Spinal cord (tissue), 9 donors: ENCODE measurements at regions not wholly inside any gene's neighbourhood (a gene's known extent, or its start where the extent isn't known, plus 50 kb on each side); places are given as distances from the start of the nearest gene placed in this dataset.
"Not testable (repeated sequence)": the region's sequence is repeated elsewhere in the genome, so short reads cannot be mapped to it uniquely, and the experiment has no call there.

Experiments used
- DNase-seq, 6 donors: peaks; one replicate each; pipeline versions ENCODE4 v3.0.0 to v3.0.0-alpha.2; 2013 to 2015; ENCODE audit warnings: low spot score in 6 of 6, low read depth in 4 of 6
- H3K27ac ChIP-seq: one replicate; pipeline ENCODE4 v1.5.1; 2013; ENCODE audit warnings: low read depth, low read length, control low read depth
- H3K27me3 ChIP-seq: one replicate; pipeline ENCODE4 v1.6.1; 2013; ENCODE audit warnings: low read length; ENCODE audit not compliant: control insufficient read depth, insufficient read depth
- H3K36me3 ChIP-seq: one replicate; pipeline ENCODE4 v1.6.1; 2013; ENCODE audit warnings: low read length; ENCODE audit not compliant: control insufficient read depth, insufficient read depth
- H3K4me1 ChIP-seq: one replicate; pipeline ENCODE4 v1.6.1; 2013; ENCODE audit warnings: low read length; ENCODE audit not compliant: control insufficient read depth, insufficient read depth
- H3K4me3 ChIP-seq: one replicate; pipeline ENCODE4 v1.5.1; 2013; ENCODE audit warnings: low read depth, low read length, control low read depth
- H3K9me3 ChIP-seq: one replicate; pipeline ENCODE4 v1.6.1; 2013; ENCODE audit warnings: low read length; ENCODE audit not compliant: control insufficient read depth, insufficient read depth
- WGBS: methylation state at CpG from one replicate; pipeline ENCODE4 v1.1.5; 2013; ENCODE audit warnings: missing lambda C conversion rate; ENCODE audit not compliant: insufficient coverage; 5-methylcytosine and 5-hydroxymethylcytosine counted together
- donor health status: healthy.

DNA sequence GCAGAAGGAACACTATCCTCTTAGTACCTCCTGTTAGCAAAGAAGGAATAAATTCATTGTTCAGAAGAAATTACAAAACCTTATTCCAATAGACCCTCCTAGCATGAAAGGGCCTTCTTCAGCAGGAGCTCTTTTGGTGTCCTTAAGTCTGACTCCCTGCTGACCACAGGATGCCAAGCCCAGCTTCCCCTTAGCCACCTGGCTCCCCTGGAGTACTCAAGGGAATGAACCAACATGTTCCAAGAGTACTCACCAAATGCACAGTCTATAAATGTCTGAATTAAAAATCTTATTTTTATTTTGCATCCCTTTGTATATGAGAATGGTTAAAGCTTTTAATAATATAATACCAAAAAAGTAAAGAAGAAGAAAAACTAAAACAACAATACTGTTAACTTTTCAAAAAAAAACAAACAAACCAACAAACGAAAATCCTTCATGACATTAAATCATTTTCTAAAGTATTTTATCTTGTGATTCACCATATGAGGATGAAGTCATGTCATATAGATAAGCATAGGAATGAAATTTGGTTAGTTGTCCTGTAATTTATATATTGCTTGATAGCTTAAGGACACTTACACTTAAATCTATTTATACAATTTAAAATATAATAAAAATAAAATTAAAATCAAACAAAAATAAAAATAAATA lies 1355.1 kb downstream of the HACE1 start:
- DNase-seq: no peak
- H3K4me1 ChIP-seq: no peaks in the 10 kb centered on the region
- H3K27ac ChIP-seq: no peak overlapping the region
- H3K36me3 ChIP-seq: no peaks in the 10 kb centered on the region
- no peaks in the 10 kb centered on the region for H3K27me3 ChIP-seq
- no CpG with 5 or more reads among the region's 1 CpG for WGBS
- no peak overlapping the region for H3K4me3 ChIP-seq
- no peaks in the 10 kb centered on the region for H3K9me3 ChIP-seq

DNA sequence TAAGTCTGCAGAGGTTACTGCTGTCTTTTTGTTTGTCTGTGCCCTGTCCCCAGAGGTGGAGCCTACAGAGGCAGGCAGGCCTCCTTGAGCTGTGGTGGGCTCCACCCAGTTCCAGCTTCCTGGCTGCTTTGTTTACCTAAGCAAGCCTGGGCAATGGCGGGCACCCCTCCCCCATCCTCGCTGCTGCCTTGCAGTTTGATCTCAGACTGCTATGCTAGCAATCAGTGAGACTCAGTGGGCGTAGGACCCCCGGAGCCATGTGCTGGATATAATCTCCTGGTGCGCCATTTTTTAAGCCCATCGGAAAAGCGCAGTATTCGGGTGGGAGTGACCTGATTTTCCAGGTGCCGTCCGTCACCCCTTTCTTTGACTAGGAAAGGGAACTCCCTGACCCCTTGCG lies 1363.1 kb downstream of the HACE1 start:
- not testable (repeated sequence) for H3K27me3 ChIP-seq, H3K4me3 ChIP-seq, H3K27ac ChIP-seq, DNase-seq, H3K4me1 ChIP-seq, H3K36me3 ChIP-seq, H3K9me3 ChIP-seq
- 100% methylated on average over 4 of the region's 11 CpGs for WGBS

DNA sequence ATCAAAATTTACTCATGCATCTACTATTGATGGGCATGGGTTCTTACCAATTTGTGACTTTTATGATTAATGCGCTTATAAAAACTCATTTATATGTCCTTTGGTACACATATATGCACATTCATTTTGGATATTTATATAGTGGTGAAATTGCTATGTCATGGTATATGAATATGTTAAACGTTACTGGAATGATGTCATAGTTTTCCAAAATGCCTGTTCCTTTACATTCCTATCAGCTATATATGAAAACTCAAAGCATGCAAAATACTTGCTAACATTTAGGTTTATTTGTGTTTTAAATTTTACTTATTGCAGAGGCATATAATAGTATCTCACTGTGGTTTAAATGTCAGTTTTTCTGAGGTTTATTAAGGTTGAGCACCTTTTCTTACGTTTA lies 1403.1 kb downstream of the HACE1 start:
- DNase-seq: no peak
- peaks cover 2% of the 10 kb centered on the region for H3K9me3 ChIP-seq
- no peaks in the 10 kb centered on the region for H3K36me3 ChIP-seq
- no peak overlapping the region for H3K27ac ChIP-seq
- no peaks in the 10 kb centered on the region for H3K4me1 ChIP-seq
- H3K4me3 ChIP-seq: no peak overlapping the region
- WGBS: no CpG with 5 or more reads among the region's 3 CpGs
- H3K27me3 ChIP-seq: no peaks in the 10 kb centered on the region

DNA sequence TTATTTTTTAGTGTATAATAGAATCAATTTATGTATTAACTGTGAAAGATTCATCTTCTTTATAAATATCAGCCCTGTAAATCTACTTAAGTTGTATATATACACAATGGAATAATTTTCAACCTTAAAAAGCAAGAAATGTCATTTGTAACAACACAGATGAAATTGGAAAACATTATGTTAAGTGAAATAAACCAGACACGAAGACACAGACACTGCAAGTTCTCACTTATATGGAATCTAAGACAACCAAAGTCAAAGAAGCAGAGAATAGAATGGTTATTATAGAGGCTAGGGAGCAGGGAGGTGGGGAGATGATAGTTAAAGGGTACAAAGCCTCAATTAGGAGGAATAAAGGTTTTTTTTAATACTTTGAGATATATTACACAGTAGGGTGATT lies 1404.4 kb downstream of the HACE1 start:
- Histone ChIP-seq H3K4me1 (no peaks in the 10 kb centered on the region), H3K36me3 (no peaks in the 10 kb centered on the region), H3K27ac (no peak overlapping the region), H3K4me3 (no peak overlapping the region), H3K9me3 (peaks cover 2% of the 10 kb centered on the region), H3K27me3 (no peaks in the 10 kb centered on the region)
- DNase-seq: no peak
- WGBS: no CpG with 5 or more reads among the region's 1 CpG

DNA sequence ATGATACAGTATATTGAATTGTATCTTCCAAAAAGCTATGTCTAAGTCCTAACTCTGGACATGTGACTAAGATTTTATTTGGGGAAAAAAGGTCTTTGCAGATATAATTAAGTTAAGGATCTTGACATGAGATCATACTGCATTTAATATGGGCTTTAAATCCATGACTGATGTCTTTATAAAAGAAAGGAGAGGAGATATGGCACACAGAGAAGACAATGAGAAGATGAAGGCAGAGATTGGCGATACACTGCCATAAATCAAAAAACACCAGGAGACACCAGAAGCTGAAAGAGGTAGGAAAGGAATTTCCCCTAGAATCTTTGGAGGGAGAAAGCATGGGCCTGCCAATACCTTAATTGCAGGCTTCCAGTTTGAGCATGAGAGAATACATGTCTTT lies 1450.2 kb downstream of the HACE1 start:
- Histone ChIP-seq H3K27me3 (no peaks in the 10 kb centered on the region), H3K9me3 (no peaks in the 10 kb centered on the region), H3K27ac (no peak overlapping the region), H3K36me3 (no peaks in the 10 kb centered on the region), H3K4me1 (no peaks in the 10 kb centered on the region), H3K4me3 (no peak overlapping the region)
- no CpG with 5 or more reads among the region's 1 CpG for WGBS
- no peak for DNase-seq

DNA sequence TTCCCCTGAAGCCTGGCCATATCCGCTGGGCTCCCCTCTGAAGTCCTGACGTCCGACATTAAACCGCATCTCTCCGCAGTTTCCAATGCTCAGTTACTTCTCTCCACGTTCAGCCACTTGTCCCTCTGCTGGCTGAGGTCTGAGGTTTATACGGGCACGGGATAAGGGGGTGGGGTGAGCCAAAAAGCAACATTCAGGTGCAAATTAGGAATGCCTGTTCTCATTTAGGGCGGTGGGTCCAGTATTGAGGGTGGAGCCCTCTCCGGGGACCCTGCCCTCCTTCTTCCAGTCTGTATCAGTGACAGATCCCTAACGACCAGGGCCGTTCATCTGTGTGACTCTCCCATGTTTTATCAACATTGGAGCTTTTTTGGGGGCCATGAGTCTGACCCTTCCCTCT lies 1454.4 kb downstream of the HACE1 start:
- no peaks in the 10 kb centered on the region for H3K9me3 ChIP-seq
- no peaks in the 10 kb centered on the region for H3K4me1 ChIP-seq
- H3K27me3 ChIP-seq: no peaks in the 10 kb centered on the region
- no peak overlapping the region for H3K4me3 ChIP-seq
- DNase-seq: no peak
- no peaks in the 10 kb centered on the region for H3K36me3 ChIP-seq
- H3K27ac ChIP-seq: no peak overlapping the region
- 84% methylated on average over 8 of the region's 12 CpGs for WGBS

DNA sequence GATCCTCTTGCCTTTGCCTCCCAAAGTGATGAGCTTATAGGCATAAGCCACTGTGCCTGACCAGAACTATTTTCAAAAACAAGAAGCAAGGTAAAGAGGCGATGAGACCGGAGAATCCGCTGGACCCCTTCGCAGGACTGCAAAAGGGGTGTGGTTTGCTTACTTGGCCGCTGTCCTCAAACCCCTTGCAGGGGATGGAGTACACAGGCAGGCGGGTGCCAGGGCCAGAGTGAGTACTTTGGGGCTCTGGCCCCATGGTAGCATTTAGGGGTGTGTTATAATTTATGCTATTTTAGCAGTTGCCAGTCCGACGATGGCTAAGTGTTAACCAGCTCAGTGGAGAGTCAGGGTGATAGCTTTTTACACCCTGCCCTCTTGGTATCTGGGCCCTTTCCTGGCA lies 1454.9 kb downstream of the HACE1 start:
- H3K9me3 ChIP-seq: no peaks in the 10 kb centered on the region
- 100% methylated on average over 8 of the region's 8 CpGs for WGBS
- H3K36me3 ChIP-seq: no peaks in the 10 kb centered on the region
- H3K27ac ChIP-seq: no peak overlapping the region
- H3K4me1 ChIP-seq: no peaks in the 10 kb centered on the region
- H3K27me3 ChIP-seq: no peaks in the 10 kb centered on the region
- no peak for DNase-seq
- no peak overlapping the region for H3K4me3 ChIP-seq

DNA sequence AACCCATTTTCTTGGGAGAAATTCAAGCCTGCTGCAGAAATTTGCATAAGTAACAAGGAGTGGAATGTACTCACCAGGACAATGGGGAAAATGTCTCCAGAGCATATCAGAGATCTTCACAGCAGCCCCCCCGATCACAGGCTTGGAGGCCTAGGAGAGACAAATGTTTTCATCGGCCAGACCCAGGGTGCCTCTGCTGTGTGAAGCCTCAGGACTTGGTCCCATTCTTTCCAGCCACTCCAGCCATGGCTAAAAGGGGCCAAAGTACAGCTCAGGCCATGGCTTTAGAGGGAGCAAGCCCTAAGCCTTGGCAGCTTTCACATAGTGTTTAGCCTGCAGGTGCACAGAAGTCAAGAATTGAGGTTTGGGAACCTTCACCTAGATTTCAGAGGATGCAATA lies 1463.0 kb downstream of the HACE1 start:
- Histone ChIP-seq H3K9me3 (no peaks in the 10 kb centered on the region), H3K27ac (no peak overlapping the region), H3K36me3 (no peaks in the 10 kb centered on the region), H3K27me3 (no peaks in the 10 kb centered on the region), H3K4me1 (no peaks in the 10 kb centered on the region), H3K4me3 (no peak overlapping the region)
- WGBS: 92% methylated on average over 2 of the region's 2 CpGs
- no peak for DNase-seq

DNA sequence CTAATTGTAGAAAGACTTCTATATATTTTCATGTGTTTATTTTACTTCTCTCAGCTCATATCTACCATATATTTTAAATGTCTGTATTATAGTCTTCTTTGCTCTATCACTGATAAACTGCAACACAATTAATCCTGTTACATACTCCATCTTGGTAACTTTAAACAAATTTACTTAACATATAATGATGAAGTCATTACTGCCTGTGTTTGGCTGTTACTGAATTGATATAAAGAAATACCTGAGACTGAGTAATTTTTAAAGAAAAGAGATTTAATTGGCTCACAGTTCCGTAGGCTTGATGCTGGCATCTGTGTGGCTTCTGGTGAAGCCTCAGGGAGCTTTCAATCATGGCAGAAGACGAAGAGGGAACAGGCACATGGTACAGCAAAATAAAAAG lies 1480.4 kb downstream of the HACE1 start:
- H3K9me3 ChIP-seq: no peaks in the 10 kb centered on the region
- H3K4me3 ChIP-seq: no peak overlapping the region
- no peaks in the 10 kb centered on the region for H3K27me3 ChIP-seq
- no peak for DNase-seq
- 100% methylated on average over 1 of the region's 2 CpGs for WGBS
- H3K36me3 ChIP-seq: no peaks in the 10 kb centered on the region
- H3K4me1 ChIP-seq: no peaks in the 10 kb centered on the region
- H3K27ac ChIP-seq: no peak overlapping the region

DNA sequence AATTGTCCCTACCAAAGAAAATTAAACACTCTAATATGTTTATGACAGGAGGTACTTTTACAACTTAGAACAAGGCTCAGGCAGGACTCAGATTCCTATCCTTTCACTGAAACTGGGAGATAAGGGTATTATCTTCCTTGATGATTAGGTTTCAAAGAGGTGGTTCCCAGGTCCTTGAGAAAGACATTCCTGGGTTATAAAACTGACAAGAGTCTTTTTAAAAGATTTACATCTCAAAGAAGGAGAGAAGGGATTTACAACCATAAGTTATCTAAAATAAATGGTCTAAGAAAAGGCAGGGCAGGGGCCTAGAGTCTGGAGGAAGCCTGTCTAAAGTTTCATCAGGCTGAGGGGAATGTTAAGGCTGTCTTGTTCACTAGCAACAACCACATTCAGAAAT lies 1492.5 kb downstream of the HACE1 start:
- no peak for DNase-seq
- Histone ChIP-seq H3K4me3 (no peak overlapping the region), H3K36me3 (no peaks in the 10 kb centered on the region), H3K9me3 (no peaks in the 10 kb centered on the region), H3K27ac (no peak overlapping the region), H3K4me1 (no peaks in the 10 kb centered on the region), H3K27me3 (no peaks in the 10 kb centered on the region)
